ENCODE measurements at regions not wholly inside any gene's neighbourhood (a gene's known extent, or its start where the extent isn't known, plus 50 kb on each side); places are given as distances from the start of the nearest gene placed in this dataset.

- Histone ChIP-seq H3K4me3 (no peak overlapping the region), H3K36me3 (no peaks in the 10 kb centered on the region), H3K9me3 (no peaks in the 10 kb centered on the region), H3K4me1 (replicated peaks) (no peaks in the 10 kb centered on the region), H3K27me3 (replicated peaks; ENCODE audit: insufficient read depth) (no peaks in the 10 kb centered on the region), H3K27ac (no peak overlapping the region)
- WGBS: 77% methylated on average over 9 of the region's 9 CpGs
- no peak for TF ChIP-seq POLR2A (IDR thresholded peaks at IDR 0.05)
- TF ChIP-seq POLR2AphosphoS5 (IDR thresholded peaks at IDR 0.05): no peak
- TF ChIP-seq CTCF (IDR thresholded peaks at IDR 0.05): no peak
- intact Hi-C loops (cut with DNase I): no loop called here
- DNase-seq (ENCODE audit: low spot score): no peak
These were observed 201.5 kb upstream of the RAB6C start for GRCh38 chr2:129777762-129778583.

- Histone ChIP-seq H3K9me3 (no peaks in the 10 kb centered on the region), H3K36me3 (no peaks in the 10 kb centered on the region), H3K27ac (no peak overlapping the region), H3K4me1 (replicated peaks) (no peaks in the 10 kb centered on the region), H3K27me3 (replicated peaks; ENCODE audit: insufficient read depth) (no peaks in the 10 kb centered on the region), H3K4me3 (no peak overlapping the region)
- WGBS: 87% methylated on average over 8 of the region's 8 CpGs
- TF ChIP-seq CTCF (IDR thresholded peaks at IDR 0.05) (no peak), POLR2AphosphoS5 (IDR thresholded peaks at IDR 0.05) (no peak), POLR2A (IDR thresholded peaks at IDR 0.05) (no peak)
- DNase-seq (ENCODE audit: low spot score): no peak
- intact Hi-C loops (cut with DNase I): no loop called here
These were observed 200.9 kb upstream of the RAB6C start for GRCh38 chr2:129778584-129778877.

GRCh38 chr2:129779783-129780182 is 199.7 kb upstream of the RAB6C start:
- H3K27ac ChIP-seq: no peak overlapping the region
- H3K9me3 ChIP-seq: no peaks in the 10 kb centered on the region
- H3K4me1 ChIP-seq (replicated peaks): no peaks in the 10 kb centered on the region
- WGBS: 97% methylated on average over 6 of the region's 6 CpGs
- H3K36me3 ChIP-seq: no peaks in the 10 kb centered on the region
- TF ChIP-seq CTCF (IDR thresholded peaks at IDR 0.05) (no peak), POLR2A (IDR thresholded peaks at IDR 0.05) (no peak), POLR2AphosphoS5 (IDR thresholded peaks at IDR 0.05) (no peak)
- no peak for DNase-seq (ENCODE audit: low spot score)
- H3K27me3 ChIP-seq (replicated peaks; ENCODE audit: insufficient read depth): no peaks in the 10 kb centered on the region
- no peak overlapping the region for H3K4me3 ChIP-seq
- intact Hi-C loops (cut with DNase I): no loop called here

DNA sequence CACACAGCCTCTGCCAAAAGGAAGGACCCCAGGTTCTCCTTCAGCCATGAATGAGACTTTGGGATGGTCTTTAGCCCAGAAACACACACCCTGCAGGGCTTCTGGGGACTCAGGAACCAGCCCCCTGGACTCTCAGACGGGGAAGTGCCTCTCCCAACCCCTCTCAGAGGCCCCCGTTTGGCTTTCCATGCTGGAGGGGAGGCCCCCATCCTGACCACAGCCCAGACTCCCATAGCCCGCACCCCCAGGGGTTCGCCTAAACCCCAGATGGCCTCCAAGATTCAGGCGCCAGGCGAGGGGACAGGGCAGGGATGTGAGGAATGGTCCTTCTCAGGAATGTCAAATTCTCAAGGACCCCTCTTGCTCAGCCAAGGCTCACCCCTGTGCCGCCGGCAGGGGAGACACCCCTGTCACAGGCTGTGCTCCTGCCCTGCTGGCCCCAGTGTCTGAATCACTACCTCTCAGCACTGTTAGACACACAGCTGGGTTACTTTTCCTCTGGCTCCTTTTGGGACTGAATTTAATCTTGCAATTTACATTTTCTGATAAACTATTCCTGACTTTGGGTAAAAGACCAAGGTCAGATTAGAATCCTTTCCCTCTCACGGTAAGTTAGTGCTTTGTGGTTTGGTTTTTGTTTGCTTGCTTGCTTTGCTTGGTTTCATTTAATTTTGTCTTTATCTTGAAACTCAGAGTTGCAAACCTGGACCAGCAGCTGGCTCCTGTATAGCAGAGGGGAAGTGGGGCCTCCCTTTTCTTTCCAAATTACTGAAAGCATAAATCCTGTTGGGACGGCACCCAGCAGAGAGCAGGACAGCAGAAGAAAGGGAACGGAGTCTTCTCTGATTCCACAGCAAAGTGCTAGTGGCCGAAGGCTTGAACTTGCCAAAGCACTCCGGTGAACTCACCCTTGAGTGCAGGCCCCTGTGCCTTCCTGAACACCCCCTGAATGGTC is 198.9 kb upstream of the RAB6C start:
- no peak for DNase-seq (ENCODE audit: low spot score)

More for the DNA sequence above, 198.9 kb upstream of the RAB6C start:
- intact Hi-C loops (cut with DNase I): no loop called here
- H3K36me3 ChIP-seq: no peaks in the 10 kb centered on the region
- H3K27me3 ChIP-seq (replicated peaks; ENCODE audit: insufficient read depth): no peaks in the 10 kb centered on the region
- no peak overlapping the region for H3K4me3 ChIP-seq
- no peaks in the 10 kb centered on the region for H3K4me1 ChIP-seq (replicated peaks)
- 61% methylated on average over 13 of the region's 13 CpGs for WGBS
- no peak overlapping the region for H3K27ac ChIP-seq
- no peak for TF ChIP-seq CTCF (IDR thresholded peaks at IDR 0.05)
- no peak for TF ChIP-seq POLR2A (IDR thresholded peaks at IDR 0.05)
- no peak for TF ChIP-seq POLR2AphosphoS5 (IDR thresholded peaks at IDR 0.05)
- no peaks in the 10 kb centered on the region for H3K9me3 ChIP-seq

Measured in prostate gland (tissue), 2 donors.